ENCODE measurements at regions not wholly inside any gene's neighbourhood (a gene's known extent, or its start where the extent isn't known, plus 50 kb on each side); places are given as distances from the start of the nearest gene placed in this dataset.

- no peak overlapping the region for H3K9ac ChIP-seq (ENCODE audit: insufficient read depth, low read length, poor library complexity, severe bottlenecking)
- H3K4me3 ChIP-seq (replicated peaks in 1 of 3; ENCODE audit: low read depth in 2 of 3, low read length in 3 of 3), result no peak overlapping the region
- Mint-ChIP-seq H3K9me3 (peaks cover 0 to 5% (median 2%) of the 10 kb centered on the region in 7 donors), H3K27me3 (ENCODE audit: low read depth in 3 of 3) (peaks cover 0 to 3% (median 2%) of the 10 kb centered on the region in 3 donors), H3K4me1 (no peaks in the 10 kb centered on the region), H3K27ac (no peak overlapping the region), H3K4me3 (no peak overlapping the region), H3K36me3 (no peaks in the 10 kb centered on the region)
- H3K4me1 ChIP-seq (ENCODE audit: control insufficient read depth in 1 of 2, insufficient read depth in 2 of 2, low read length in 2 of 2), result no peaks in the 10 kb centered on the region
- H4K20me1 ChIP-seq (ENCODE audit: insufficient read depth, low read length), result no peaks in the 10 kb centered on the region
- no peaks in the 10 kb centered on the region for H3K27me3 ChIP-seq (ENCODE audit: control insufficient read depth in 2 of 2, insufficient read depth in 2 of 2, low read length in 2 of 2)
- no peaks in the 10 kb centered on the region for H3K9me3 ChIP-seq (replicated peaks in 1 of 2; ENCODE audit: control insufficient read depth in 1 of 2, insufficient read depth in 1 of 2, low read length in 2 of 2)
- no peak overlapping the region for H3K27ac ChIP-seq (ENCODE audit: low read depth in 1 of 2, low read length in 2 of 2)
- no peak overlapping the region for H2AFZ ChIP-seq (ENCODE audit: insufficient read depth, low read depth, low read length, poor library complexity, severe bottlenecking)
- WGBS (ENCODE audit: insufficient coverage), result 97% methylated on average over 4 of the region's 6 CpGs
- no peaks in the 10 kb centered on the region for H3K79me2 ChIP-seq (ENCODE audit: insufficient read depth, low read length)
- no peak for TF ChIP-seq CTCF (IDR thresholded peaks at IDR 0.05)
- intact Hi-C loops (cut with micrococcal nuclease), result no loop called here
- no peak overlapping the region for H3K4me2 ChIP-seq (replicated peaks; ENCODE audit: extremely low read depth, low read length, poor library complexity, severe bottlenecking)
- H3K36me3 ChIP-seq (replicated peaks in 1 of 2; ENCODE audit: control insufficient read depth in 1 of 2, insufficient read depth in 2 of 2, low read length in 2 of 2), result no peaks in the 10 kb centered on the region
- DNase-seq, result no peak
Measured at GRCh38 chr7:21125297-21125696, 302.6 kb upstream of the SP4 start.

GRCh38 chr7:21128062-21128817 lies 299.6 kb upstream of the SP4 start:
- Histone ChIP-seq H4K20me1 (ENCODE audit: insufficient read depth, low read length) (no peaks in the 10 kb centered on the region), H3K9ac (ENCODE audit: insufficient read depth, low read length, poor library complexity, severe bottlenecking) (no peak overlapping the region), H3K4me1 (ENCODE audit: control insufficient read depth in 1 of 2, insufficient read depth in 2 of 2, low read length in 2 of 2) (no peaks in the 10 kb centered on the region), H3K27ac (ENCODE audit: low read depth in 1 of 2, low read length in 2 of 2) (no peak overlapping the region), H3K79me2 (ENCODE audit: insufficient read depth, low read length) (no peaks in the 10 kb centered on the region), H3K27me3 (ENCODE audit: control insufficient read depth in 2 of 2, insufficient read depth in 2 of 2, low read length in 2 of 2) (no peaks in the 10 kb centered on the region), H3K9me3 (replicated peaks in 1 of 2; ENCODE audit: control insufficient read depth in 1 of 2, insufficient read depth in 1 of 2, low read length in 2 of 2) (no peaks in the 10 kb centered on the region), H3K4me2 (replicated peaks; ENCODE audit: extremely low read depth, low read length, poor library complexity, severe bottlenecking) (no peak overlapping the region), H2AFZ (ENCODE audit: insufficient read depth, low read depth, low read length, poor library complexity, severe bottlenecking) (no peak overlapping the region), H3K4me3 (replicated peaks in 1 of 3; ENCODE audit: low read depth in 2 of 3, low read length in 3 of 3) (no peak overlapping the region), H3K36me3 (replicated peaks in 1 of 2; ENCODE audit: control insufficient read depth in 1 of 2, insufficient read depth in 2 of 2, low read length in 2 of 2) (no peaks in the 10 kb centered on the region)
- Mint-ChIP-seq H3K27me3 (ENCODE audit: low read depth in 3 of 3) (peaks cover 0 to 3% (median 2%) of the 10 kb centered on the region in 3 donors), H3K4me3 (no peak overlapping the region), H3K36me3 (no peaks in the 10 kb centered on the region), H3K4me1 (peaks cover 4% of the 10 kb centered on the region), H3K9me3 (peaks cover 2 to 11% (median 6%) of the 10 kb centered on the region in 7 donors), H3K27ac (no peak overlapping the region)
- no peak for TF ChIP-seq CTCF (IDR thresholded peaks at IDR 0.05)
- WGBS (ENCODE audit: insufficient coverage), result 33% methylated on average over 3 of the region's 8 CpGs
- DNase-seq, result no peak
- intact Hi-C loops (cut with micrococcal nuclease), result no loop called here

Data from CD14-positive monocyte (primary cell).